ENCODE measurements at regions not wholly inside any gene's neighbourhood (a gene's known extent, or its start where the extent isn't known, plus 50 kb on each side); places are given as distances from the start of the nearest gene placed in this dataset.
"Not testable (repeated sequence)": the region's sequence is repeated elsewhere in the genome, so short reads cannot be mapped to it uniquely, and the experiment has no call there.

- DNase-seq (ENCODE audit: low read depth, low spot score) (no peak), FAIRE-seq (no peak)
- Histone ChIP-seq H3K27me3 (ENCODE audit: control insufficient read depth, extremely low read depth, insufficient read depth, low read length) (no peaks in the 10 kb centered on the region), H3K4me2 (ENCODE audit: control insufficient read depth, extremely low read depth, insufficient read depth, low read depth, low read length) (no peak overlapping the region), H3K4me3 (ENCODE audit: control insufficient read depth in 2 of 3, extremely low read depth in 1 of 3, insufficient read depth in 2 of 3, low read depth in 1 of 3, low read length in 3 of 3) (no peak overlapping the region), H3K36me3 (ENCODE audit: control insufficient read depth in 2 of 2, extremely low read depth in 1 of 2, insufficient read depth in 2 of 2, low read length in 2 of 2) (no peaks in the 10 kb centered on the region), H3K9me1 (ENCODE audit: control insufficient read depth, extremely low read depth, insufficient read depth, low read length) (no peaks in the 10 kb centered on the region), H3K9me3 (ENCODE audit: control insufficient read depth, low read depth, low read length) (no peaks in the 10 kb centered on the region), H3K79me2 (ENCODE audit: control insufficient read depth, insufficient read depth, low read length) (no peaks in the 10 kb centered on the region), H2AFZ (ENCODE audit: control insufficient read depth, low read length) (no peak overlapping the region), H3K9ac (ENCODE audit: control insufficient read depth, extremely low read depth, insufficient read depth, low read length) (no peak overlapping the region), H3K4me1 (ENCODE audit: control insufficient read depth, extremely low read depth, insufficient read depth, low read length) (no peaks in the 10 kb centered on the region), H3K27ac (ENCODE audit: control insufficient read depth, insufficient read depth, low read length) (no peak overlapping the region), H4K20me1 (ENCODE audit: control insufficient read depth, extremely low read depth, insufficient read depth, low read length) (no peaks in the 10 kb centered on the region)
- TF ChIP-seq, protein P1, sequence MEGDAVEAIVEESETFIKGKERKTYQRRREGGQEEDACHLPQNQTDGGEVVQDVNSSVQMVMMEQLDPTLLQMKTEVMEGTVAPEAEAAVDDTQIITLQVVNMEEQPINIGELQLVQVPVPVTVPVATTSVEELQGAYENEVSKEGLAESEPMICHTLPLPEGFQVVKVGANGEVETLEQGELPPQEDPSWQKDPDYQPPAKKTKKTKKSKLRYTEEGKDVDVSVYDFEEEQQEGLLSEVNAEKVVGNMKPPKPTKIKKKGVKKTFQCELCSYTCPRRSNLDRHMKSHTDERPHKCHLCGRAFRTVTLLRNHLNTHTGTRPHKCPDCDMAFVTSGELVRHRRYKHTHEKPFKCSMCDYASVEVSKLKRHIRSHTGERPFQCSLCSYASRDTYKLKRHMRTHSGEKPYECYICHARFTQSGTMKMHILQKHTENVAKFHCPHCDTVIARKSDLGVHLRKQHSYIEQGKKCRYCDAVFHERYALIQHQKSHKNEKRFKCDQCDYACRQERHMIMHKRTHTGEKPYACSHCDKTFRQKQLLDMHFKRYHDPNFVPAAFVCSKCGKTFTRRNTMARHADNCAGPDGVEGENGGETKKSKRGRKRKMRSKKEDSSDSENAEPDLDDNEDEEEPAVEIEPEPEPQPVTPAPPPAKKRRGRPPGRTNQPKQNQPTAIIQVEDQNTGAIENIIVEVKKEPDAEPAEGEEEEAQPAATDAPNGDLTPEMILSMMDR (optimal IDR thresholded peaks at IDR 0.05 in 1 of 3, IDR thresholded peaks at IDR 0.05 in 1 of 3, conservative IDR thresholded peaks at IDR 0.05 in 1 of 3; ENCODE audit: extremely low read depth in 1 of 3, insufficient read depth in 2 of 3, low read length in 3 of 3) = no peak
- TF ChIP-seq EZH2 (IDR thresholded peaks at IDR 0.05; ENCODE audit: low read length) = no peak
- dilution Hi-C loops (cut with MboI; ENCODE audit: extremely low pct_ligation_motif_present, low sequenced_read_pairs) = no loop called here
These were observed 1078.7 kb upstream of the ATXN8OS start for GRCh38 chr13:69028936-69029335.

DNA sequence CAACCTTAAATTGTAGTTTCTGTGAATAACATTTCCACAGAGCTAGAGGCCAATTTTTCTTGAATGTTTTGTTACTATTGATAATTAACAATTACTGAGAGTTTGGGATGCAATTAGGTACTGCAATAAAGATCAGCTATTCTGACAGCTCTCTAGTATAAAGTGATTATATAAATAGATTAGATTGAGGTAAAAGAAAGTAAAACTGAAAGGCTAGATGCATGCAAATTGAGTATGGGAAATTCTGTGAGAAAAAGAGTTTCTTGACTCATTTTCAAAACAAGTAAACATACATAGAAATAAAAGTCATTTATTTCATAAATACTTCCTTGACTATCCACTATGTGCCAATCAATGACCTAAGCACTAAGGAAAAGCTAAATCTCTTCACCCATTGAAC, 1087.5 kb upstream of the ATXN8OS start:
- DNase-seq (ENCODE audit: low read depth, low spot score) (no peak), FAIRE-seq (no peak)
- TF ChIP-seq EZH2 (IDR thresholded peaks at IDR 0.05; ENCODE audit: low read length) = no peak
- TF ChIP-seq, protein P1 (optimal IDR thresholded peaks at IDR 0.05 in 1 of 3, IDR thresholded peaks at IDR 0.05 in 1 of 3, conservative IDR thresholded peaks at IDR 0.05 in 1 of 3; ENCODE audit: extremely low read depth in 1 of 3, insufficient read depth in 2 of 3, low read length in 3 of 3) = no peak
- Histone ChIP-seq H3K79me2 (ENCODE audit: control insufficient read depth, insufficient read depth, low read length) (no peaks in the 10 kb centered on the region), H3K4me1 (ENCODE audit: control insufficient read depth, extremely low read depth, insufficient read depth, low read length) (no peaks in the 10 kb centered on the region), H3K36me3 (ENCODE audit: control insufficient read depth in 2 of 2, extremely low read depth in 1 of 2, insufficient read depth in 2 of 2, low read length in 2 of 2) (no peaks in the 10 kb centered on the region), H3K9ac (ENCODE audit: control insufficient read depth, extremely low read depth, insufficient read depth, low read length) (no peak overlapping the region), H3K9me3 (ENCODE audit: control insufficient read depth, low read depth, low read length) (peaks cover 2% of the 10 kb centered on the region), H3K4me2 (ENCODE audit: control insufficient read depth, extremely low read depth, insufficient read depth, low read depth, low read length) (no peak overlapping the region), H3K27me3 (ENCODE audit: control insufficient read depth, extremely low read depth, insufficient read depth, low read length) (no peaks in the 10 kb centered on the region), H3K27ac (ENCODE audit: control insufficient read depth, insufficient read depth, low read length) (no peak overlapping the region), H4K20me1 (ENCODE audit: control insufficient read depth, extremely low read depth, insufficient read depth, low read length) (no peaks in the 10 kb centered on the region), H2AFZ (ENCODE audit: control insufficient read depth, low read length) (no peak overlapping the region), H3K9me1 (ENCODE audit: control insufficient read depth, extremely low read depth, insufficient read depth, low read length) (no peaks in the 10 kb centered on the region), H3K4me3 (ENCODE audit: control insufficient read depth in 2 of 3, extremely low read depth in 1 of 3, insufficient read depth in 2 of 3, low read depth in 1 of 3, low read length in 3 of 3) (no peak overlapping the region)
- dilution Hi-C loops (cut with MboI; ENCODE audit: extremely low pct_ligation_motif_present, low sequenced_read_pairs) = no loop called here

GRCh38 chr13:69018173-69018572, 1089.5 kb upstream of the ATXN8OS start:
- H3K4me1 ChIP-seq (ENCODE audit: control insufficient read depth, extremely low read depth, insufficient read depth, low read length); FAIRE-seq; H3K27ac ChIP-seq (ENCODE audit: control insufficient read depth, insufficient read depth, low read length); H3K4me3 ChIP-seq (ENCODE audit: control insufficient read depth in 2 of 3, extremely low read depth in 1 of 3, insufficient read depth in 2 of 3, low read depth in 1 of 3, low read length in 3 of 3); DNase-seq (ENCODE audit: low read depth, low spot score); H3K36me3 ChIP-seq (ENCODE audit: control insufficient read depth in 2 of 2, extremely low read depth in 1 of 2, insufficient read depth in 2 of 2, low read length in 2 of 2); H3K9me1 ChIP-seq (ENCODE audit: control insufficient read depth, extremely low read depth, insufficient read depth, low read length); H3K27me3 ChIP-seq (ENCODE audit: control insufficient read depth, extremely low read depth, insufficient read depth, low read length); H3K9me3 ChIP-seq (ENCODE audit: control insufficient read depth, low read depth, low read length); H3K4me2 ChIP-seq (ENCODE audit: control insufficient read depth, extremely low read depth, insufficient read depth, low read depth, low read length); H2AFZ ChIP-seq (ENCODE audit: control insufficient read depth, low read length); H4K20me1 ChIP-seq (ENCODE audit: control insufficient read depth, extremely low read depth, insufficient read depth, low read length); dilution Hi-C loops (cut with MboI; ENCODE audit: extremely low pct_ligation_motif_present, low sequenced_read_pairs); H3K9ac ChIP-seq (ENCODE audit: control insufficient read depth, extremely low read depth, insufficient read depth, low read length); H3K79me2 ChIP-seq (ENCODE audit: control insufficient read depth, insufficient read depth, low read length): not testable (repeated sequence)

Measured in keratinocyte (primary cell).